HepG2 (cell line): ENCODE measurements at regions not wholly inside any gene's neighbourhood (a gene's known extent, or its start where the extent isn't known, plus 50 kb on each side); places are given as distances from the start of the nearest gene placed in this dataset.

Experiments
- ATAC-seq: fragments of 200-7000 bp; cut with Tn5 transposase; 3 replicates; pipeline ENCODE4 v1.9.1; 2020; ENCODE audit warnings: mild to moderate bottlenecking, moderate library complexity
- BruUV-seq: library from RNA; stranded (reverse); fragments of 400-500 nt; replicated peaks from 2 replicates; lab custom pipeline; 2021; lab: Mats Ljungman, UMichigan
- CTCF ChIA-PET: fragments of 300-600 bp; formaldehyde crosslinking; extraction: SDS; loops from one replicate; lab custom pipeline; 2021; ENCODE audit warnings: low total read pairs, inconsistent platforms, low intra/inter-chr PET ratio; lab: Yijun Ruan, JAX
- POLR2A ChIA-PET: fragments of 350-600 bp; sonication (Branson Sonifier 250); formaldehyde crosslinking; loops from one replicate; lab custom pipeline; 2020; ENCODE audit warnings: antibody characterized with exemption, inconsistent platforms; lab: Yijun Ruan, JAX
- DNase-seq: peaks from one replicate; pipeline ENCODE4 v3.0.0-alpha.2; 2015; ENCODE audit warnings: low spot score
- FAIRE-seq: peaks from 3 replicates; lab custom pipeline; 2011; peaks lifted over from hg19 to GRCh38; lab: Jason Lieb, UNC
- H2AFZ ChIP-seq: one replicate; pipeline ENCODE4 v1.6.1; 2011; ENCODE audit warnings: low read length, inconsistent platforms
- H3K27ac ChIP-seq: fragments of 300-600 bp; 3 replicates; pipeline ENCODE4 v1.8.0; 2011; ENCODE audit warnings: mixed run types, mild to moderate bottlenecking, mixed read lengths, low read length, inconsistent platforms; ENCODE audit not compliant: insufficient read depth; ENCODE audit errors: extremely low read length
- H3K27me3 ChIP-seq, 2 experiments: fragments of 200-600 bp in 1 of 2; 2 replicates in 1 of 2; 3 replicates in 1 of 2; pipeline versions ENCODE4 v1.6.0 to v1.8.0; 2011; ENCODE audit warnings: low read length in 2 of 2, mild to moderate bottlenecking in 2 of 2, moderate library complexity in 2 of 2, inconsistent platforms in 1 of 2; ENCODE audit not compliant: insufficient read depth in 2 of 2, control insufficient read depth in 1 of 2
- H3K36me3 ChIP-seq, 2 experiments: fragments of 200-600 bp in 1 of 2; replicated peaks in 1 of 2; 2 replicates in 1 of 2; 3 replicates in 1 of 2; pipeline versions ENCODE4 v1.5.1 to v1.8.0; 2011; ENCODE audit warnings: low read length in 2 of 2, inconsistent platforms in 1 of 2; ENCODE audit not compliant: insufficient read depth in 2 of 2, control insufficient read depth in 1 of 2
- H3K4me1 ChIP-seq: 2 replicates; pipeline ENCODE4 v1.5.1; 2012; ENCODE audit warnings: low read length, inconsistent platforms; ENCODE audit not compliant: insufficient read depth
- H3K4me2 ChIP-seq: 2 replicates; pipeline ENCODE4 v1.6.0; 2011; ENCODE audit warnings: low read depth, low read length, inconsistent platforms
- H3K4me3 ChIP-seq, 3 experiments: fragments of 200-600 bp in 1 of 3; sonication (generic), shearing (Covaris generic) in 1 of 3; replicated peaks in 1 of 3; 2 replicates each; pipeline ENCODE4 v1.5.1; 2011 to 2016; ENCODE audit warnings: low read length in 3 of 3, inconsistent platforms in 2 of 3, low read depth in 2 of 3, mild to moderate bottlenecking in 2 of 3, control low read depth in 1 of 3, mixed read lengths in 1 of 3; ENCODE audit not compliant: insufficient read depth in 1 of 3
- H3K79me2 ChIP-seq: one replicate; pipeline ENCODE4 v1.6.1; 2011; ENCODE audit warnings: low read length, inconsistent platforms; ENCODE audit not compliant: insufficient read depth
- H3K9ac ChIP-seq: 2 replicates; pipeline ENCODE4 v1.6.0; 2011; ENCODE audit warnings: mild to moderate bottlenecking, low read depth, low read length, inconsistent platforms; ENCODE audit not compliant: insufficient read depth
- H3K9me3 ChIP-seq: 2 replicates; pipeline ENCODE4 v1.5.1; 2012; ENCODE audit warnings: mild to moderate bottlenecking, low read length
- H4K20me1 ChIP-seq: 2 replicates; pipeline ENCODE4 v1.6.0; 2011; ENCODE audit warnings: inconsistent platforms, mild to moderate bottlenecking, low read length, moderate library complexity; ENCODE audit not compliant: insufficient read depth
- ARHGAP35 ChIP-seq: sonication (generic); formaldehyde crosslinking; IDR thresholded peaks from 2 replicates; pipeline ENCODE4 v1.9.0; 2022; ENCODE audit warnings: mild to moderate bottlenecking, inconsistent platforms, moderate library complexity, missing genetic modification reagents, borderline replicate concordance
- BHLHE40 ChIP-seq: IDR thresholded peaks from 2 replicates; pipeline ENCODE4 v1.6.1; 2011; ENCODE audit warnings: low read length, improper control_type of control experiment
- MBD4 ChIP-seq: IDR thresholded peaks from 2 replicates; pipeline ENCODE4 v1.6.1; 2012; ENCODE audit warnings: low read length, inconsistent platforms, borderline replicate concordance
- NFE2L1 ChIP-seq: sonication (generic); formaldehyde crosslinking; IDR thresholded peaks from 2 replicates; pipeline ENCODE4 v1.4.0; 2020; ENCODE audit warnings: missing genetic modification reagents, mild to moderate bottlenecking, borderline replicate concordance
- PPARG ChIP-seq: conservative IDR thresholded peaks from 2 replicates; pipeline ENCODE4 v1.6.1; 2016; ENCODE audit warnings: missing biosample characterization, missing genetic modification reagents
- TGIF2 ChIP-seq: IDR thresholded peaks from 2 replicates; pipeline ENCODE4 v1.6.1; 2016; ENCODE audit warnings: control low read depth, missing compliant biosample characterization
- ZBTB21 ChIP-seq: sonication (generic); formaldehyde crosslinking; IDR thresholded peaks from 2 replicates; pipeline ENCODE4 v1.4.0; 2020; ENCODE audit warnings: missing genetic modification reagents
- ZKSCAN8 ChIP-seq: IDR thresholded peaks from 2 replicates; pipeline ENCODE4 v1.6.1; 2016; ENCODE audit warnings: borderline replicate concordance, missing genetic modification reagents, missing compliant biosample characterization
- ZNF337 ChIP-seq: sonication (generic); formaldehyde crosslinking; IDR thresholded peaks from 2 replicates; pipeline ENCODE4 v1.5.1; 2020; ENCODE audit warnings: missing genetic modification reagents, low read depth, mild to moderate bottlenecking, borderline replicate concordance
- WGBS: methylation state at CpG from one replicate; pipeline ENCODE4 v1.1.6; 2017; ENCODE audit warnings: low lambda C conversion rate; 5-methylcytosine and 5-hydroxymethylcytosine counted together
- in situ Hi-C: cut with HindIII; loops from 2 replicates; pipeline ENCODE4 v1.10.0; 2017; ENCODE audit warnings: low pct_unique_long_range_greater_than_20kb; ENCODE audit not compliant: extremely low pct_ligation_motif_present
- intact Hi-C: fragments of 100-400 bp; cut with micrococcal nuclease; formaldehyde crosslinking; loops from one replicate; pipeline ENCODE4 v1.10.0; 2022; ENCODE audit not compliant: unreplicated experiment
- TF ChIP-seq, protein P1 (sequence below): sonication (generic); formaldehyde crosslinking; IDR thresholded peaks from 2 replicates; pipeline ENCODE4 v1.8.0; 2022; ENCODE audit warnings: low read depth, missing genetic modification reagents
- TF ChIP-seq, protein P2 (sequence below): sonication (generic); formaldehyde crosslinking; IDR thresholded peaks from 2 replicates; pipeline ENCODE4 v1.5.0; 2020; ENCODE audit warnings: mild to moderate bottlenecking, missing genetic modification reagents, borderline replicate concordance

- Histone ChIP-seq H4K20me1 (no peaks in the 10 kb centered on the region), H3K27me3 (peaks cover 1 to 12% of the 10 kb centered on the region in 2 experiments; a peak in 3 of 5 replicates), H3K36me3 (no peaks in the 10 kb centered on the region), H3K9ac (no peak overlapping the region), H3K4me2 (no peak overlapping the region), H3K4me1 (peaks cover 18% of the 10 kb centered on the region), H2AFZ (no peak overlapping the region), H3K9me3 (no peaks in the 10 kb centered on the region), H3K4me3 (no peak overlapping the region), H3K27ac (no peak overlapping the region), H3K79me2 (no peaks in the 10 kb centered on the region)
- intact Hi-C loops: no loop called here
- ChIA-PET CTCF (no interaction called here), POLR2A (no interaction called here)
- in situ Hi-C loops: no loop called here
- no peak for ATAC-seq
- no peak for TF ChIP-seq MBD4
- TF ChIP-seq BHLHE40: no peak
- WGBS: 30% methylated on average over 4 of the region's 4 CpGs
- peak; percentile 4 for FAIRE-seq
- no TSS peak for BruUV-seq
- no peak for DNase-seq
These were observed 81.3 kb upstream of the CD93 start for GRCh38 chr20:23167431-23167830.

DNA sequence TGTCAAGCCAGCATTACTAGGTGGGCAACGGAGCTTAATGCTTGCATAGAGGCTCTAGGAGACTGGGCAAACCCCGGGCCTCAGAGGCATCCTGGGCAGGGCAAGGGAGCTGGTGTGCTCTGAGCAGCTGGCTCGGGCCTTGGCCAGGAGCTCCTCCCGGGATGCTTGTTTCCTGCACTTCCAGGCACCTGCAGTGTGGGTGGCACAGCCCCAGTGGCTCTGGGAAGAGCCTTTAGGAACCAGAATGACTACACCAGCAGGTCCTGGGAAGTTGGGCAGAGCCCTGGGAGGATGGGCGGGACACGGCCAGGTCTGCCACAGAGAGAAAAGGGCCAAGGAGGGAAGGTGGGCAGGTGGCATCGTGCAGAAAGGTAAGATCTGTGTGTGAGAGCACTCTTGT is 80.4 kb upstream of the CD93 start:
- Histone ChIP-seq H3K27ac (no peak overlapping the region), H2AFZ (no peak overlapping the region), H3K4me3 (no peak overlapping the region), H3K9ac (no peak overlapping the region), H3K4me1 (peaks cover 18% of the 10 kb centered on the region), H3K36me3 (no peaks in the 10 kb centered on the region), H3K4me2 (no peak overlapping the region), H3K79me2 (no peaks in the 10 kb centered on the region), H3K27me3 (peaks cover 1 to 20% of the 10 kb centered on the region in 2 experiments; a peak in 3 of 5 replicates), H3K9me3 (no peaks in the 10 kb centered on the region), H4K20me1 (no peaks in the 10 kb centered on the region)
- POLR2A ChIA-PET: no interaction called here
- intact Hi-C loops: no loop called here
- in situ Hi-C loops: no loop called here
- DNase-seq (no peak), ATAC-seq (no peak), FAIRE-seq (no peak)
- WGBS: 35% methylated on average over 7 of the region's 7 CpGs
- no TSS peak for BruUV-seq
- CTCF ChIA-PET: no interaction called here
- TF ChIP-seq ZBTB21 (CRISPR knock-in tag) (no peak), PPARG (no peak), ZNF337 (CRISPR knock-in tag) (no peak), TGIF2 (CRISPR knock-in tag) (no peak), NFE2L1 (CRISPR knock-in tag) (no peak), ARHGAP35 (CRISPR knock-in tag) (no peak), ZKSCAN8 (CRISPR knock-in tag) (no peak)
- TF ChIP-seq, protein P1, sequence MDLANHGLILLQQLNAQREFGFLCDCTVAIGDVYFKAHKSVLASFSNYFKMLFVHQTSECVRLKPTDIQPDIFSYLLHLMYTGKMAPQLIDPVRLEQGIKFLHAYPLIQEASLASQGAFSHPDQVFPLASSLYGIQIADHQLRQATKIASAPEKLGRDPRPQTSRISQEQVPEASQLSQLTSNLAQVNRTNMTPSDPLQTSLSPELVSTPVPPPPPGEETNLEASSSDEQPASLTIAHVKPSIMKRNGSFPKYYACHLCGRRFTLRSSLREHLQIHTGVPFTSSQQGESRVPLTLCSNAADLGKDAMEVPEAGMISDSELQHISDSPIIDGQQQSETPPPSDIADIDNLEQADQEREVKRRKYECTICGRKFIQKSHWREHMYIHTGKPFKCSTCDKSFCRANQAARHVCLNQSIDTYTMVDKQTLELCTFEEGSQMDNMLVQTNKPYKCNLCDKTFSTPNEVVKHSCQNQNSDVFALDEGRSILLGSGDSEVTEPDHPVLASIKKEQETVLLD (CRISPR knock-in tag): no peak
- TF ChIP-seq, protein P2, sequence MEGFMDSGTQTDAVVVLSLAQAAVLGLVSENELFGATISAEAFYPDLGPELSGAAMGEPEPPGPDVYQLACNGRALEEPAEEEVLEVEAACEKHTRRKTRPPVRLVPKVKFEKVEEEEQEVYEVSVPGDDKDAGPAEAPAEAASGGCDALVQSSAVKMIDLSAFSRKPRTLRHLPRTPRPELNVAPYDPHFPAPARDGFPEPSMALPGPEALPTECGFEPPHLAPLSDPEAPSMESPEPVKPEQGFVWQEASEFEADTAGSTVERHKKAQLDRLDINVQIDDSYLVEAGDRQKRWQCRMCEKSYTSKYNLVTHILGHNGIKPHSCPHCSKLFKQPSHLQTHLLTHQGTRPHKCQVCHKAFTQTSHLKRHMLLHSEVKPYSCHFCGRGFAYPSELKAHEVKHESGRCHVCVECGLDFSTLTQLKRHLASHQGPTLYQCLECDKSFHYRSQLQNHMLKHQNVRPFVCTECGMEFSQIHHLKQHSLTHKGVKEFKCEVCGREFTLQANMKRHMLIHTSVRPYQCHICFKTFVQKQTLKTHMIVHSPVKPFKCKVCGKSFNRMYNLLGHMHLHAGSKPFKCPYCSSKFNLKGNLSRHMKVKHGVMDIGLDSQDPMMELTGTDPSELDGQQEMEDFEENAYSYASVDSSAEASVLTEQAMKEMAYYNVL (CRISPR knock-in tag): no peak
